Muscle layer of duodenum (tissue), 2 donors: ENCODE measurements at regions not wholly inside any gene's neighbourhood (a gene's known extent, or its start where the extent isn't known, plus 50 kb on each side); places are given as distances from the start of the nearest gene placed in this dataset.

Experiments
- H3K27ac ChIP-seq: one replicate; pipeline ENCODE4 v1.7.0; 2013; ENCODE audit warnings: mild to moderate bottlenecking, low read length
- H3K27me3 ChIP-seq: one replicate; pipeline ENCODE4 v1.7.0; 2013; ENCODE audit warnings: low read depth, mild to moderate bottlenecking, control low read depth, low read length
- H3K36me3 ChIP-seq, 2 donors: one replicate each; pipeline ENCODE4 v1.7.0; 2013; ENCODE audit warnings: low read length in 2 of 2, control low read depth in 1 of 2, mild to moderate bottlenecking in 1 of 2; ENCODE audit not compliant: insufficient read depth in 2 of 2, control insufficient read depth in 1 of 2
- H3K4me1 ChIP-seq, 2 donors: one replicate each; pipeline ENCODE4 v1.7.0; 2013; ENCODE audit warnings: low read length in 2 of 2, mild to moderate bottlenecking in 2 of 2, control low read depth in 1 of 2, moderate library complexity in 1 of 2; ENCODE audit not compliant: insufficient read depth in 2 of 2, control insufficient read depth in 1 of 2
- H3K4me3 ChIP-seq, 2 donors: one replicate each; pipeline ENCODE4 v1.7.0; 2013; ENCODE audit warnings: low read length in 2 of 2, low read depth in 1 of 2, mild to moderate bottlenecking in 1 of 2
- H3K9me3 ChIP-seq, 2 donors: one replicate each; pipeline ENCODE4 v1.7.0; 2013; ENCODE audit warnings: low read length in 2 of 2, control low read depth in 1 of 2, mild to moderate bottlenecking in 1 of 2; ENCODE audit not compliant: control insufficient read depth in 1 of 2
- donor health status: healthy.

DNA sequence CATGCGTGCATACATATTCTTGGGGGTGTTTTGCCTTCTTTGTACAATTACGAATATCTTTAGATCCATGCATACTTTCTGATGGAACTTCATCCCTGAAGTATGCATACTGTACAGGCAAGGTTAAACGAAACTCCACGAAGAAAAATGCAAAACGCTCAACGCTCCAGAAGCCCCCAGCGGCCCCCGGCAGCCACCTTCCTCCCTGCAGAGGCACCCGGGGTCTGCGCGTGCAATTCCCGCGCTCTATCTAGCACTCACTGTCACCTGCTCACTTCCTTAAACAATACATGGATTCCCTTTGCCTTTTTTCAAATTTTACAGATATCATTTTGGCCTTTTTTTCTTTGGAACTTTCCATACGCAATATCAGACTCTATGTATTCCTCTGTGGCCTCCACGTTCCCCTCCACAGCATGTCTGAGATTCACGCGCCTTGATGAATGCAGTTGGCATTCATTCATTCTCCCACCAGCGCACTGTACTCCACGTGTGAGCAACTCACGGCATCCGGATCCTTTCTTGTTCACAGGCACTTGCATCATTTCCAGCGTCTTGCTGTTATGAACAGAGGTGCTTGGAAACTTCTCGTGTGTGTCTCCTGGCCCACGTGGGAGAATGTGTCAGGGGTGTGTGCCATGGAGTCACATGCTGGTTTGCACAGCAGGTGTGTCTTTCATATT lies 214.3 kb downstream of the CTTN start:
- no peaks in the 10 kb centered on the region for H3K27me3 ChIP-seq
- no peak overlapping the region for H3K4me3 ChIP-seq
- H3K9me3 ChIP-seq: peaks cover 0 to 14% of the 10 kb centered on the region in 2 donors
- no peaks in the 10 kb centered on the region for H3K36me3 ChIP-seq
- H3K4me1 ChIP-seq: peaks cover 0 to 3% of the 10 kb centered on the region in 2 donors
- H3K27ac ChIP-seq: no peak overlapping the region

DNA sequence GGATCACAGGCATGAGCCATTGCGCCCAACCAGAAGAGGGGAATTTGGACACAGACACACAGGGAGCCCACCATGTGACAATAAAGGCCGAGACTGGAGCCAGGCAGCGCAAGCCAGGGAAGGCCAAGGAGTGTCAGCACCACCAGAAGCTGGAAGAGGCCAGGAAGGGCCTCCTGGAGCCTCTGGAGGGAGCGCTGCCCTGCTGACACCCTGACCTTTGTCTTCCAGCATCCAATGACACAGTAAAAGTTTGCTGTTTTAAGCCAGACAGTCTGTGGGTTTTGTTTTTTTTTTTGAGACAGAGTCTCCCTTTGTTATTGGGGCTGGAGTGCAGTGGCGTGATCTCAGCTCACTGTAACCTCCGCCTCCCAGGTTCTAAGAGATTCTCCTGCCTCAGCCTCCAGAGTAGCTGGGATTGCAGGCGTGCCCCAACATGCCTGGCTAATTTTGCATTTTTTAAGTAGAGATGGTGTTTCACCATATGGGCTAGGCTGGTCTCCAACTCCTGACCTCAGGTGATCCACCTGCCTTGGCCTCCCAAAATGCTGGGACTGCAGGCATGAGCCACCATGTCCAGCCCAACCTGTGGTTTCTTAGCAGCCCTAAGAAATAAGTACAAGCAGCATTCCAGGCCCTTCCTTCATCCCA lies 215.8 kb downstream of the CTTN start:
- no peaks in the 10 kb centered on the region for H3K27me3 ChIP-seq
- no peaks in the 10 kb centered on the region for H3K36me3 ChIP-seq
- H3K4me3 ChIP-seq: no peak overlapping the region
- peaks cover 0 to 14% of the 10 kb centered on the region in 2 donors for H3K9me3 ChIP-seq
- H3K27ac ChIP-seq: no peak overlapping the region
- H3K4me1 ChIP-seq: peaks cover 0 to 3% of the 10 kb centered on the region in 2 donors

DNA sequence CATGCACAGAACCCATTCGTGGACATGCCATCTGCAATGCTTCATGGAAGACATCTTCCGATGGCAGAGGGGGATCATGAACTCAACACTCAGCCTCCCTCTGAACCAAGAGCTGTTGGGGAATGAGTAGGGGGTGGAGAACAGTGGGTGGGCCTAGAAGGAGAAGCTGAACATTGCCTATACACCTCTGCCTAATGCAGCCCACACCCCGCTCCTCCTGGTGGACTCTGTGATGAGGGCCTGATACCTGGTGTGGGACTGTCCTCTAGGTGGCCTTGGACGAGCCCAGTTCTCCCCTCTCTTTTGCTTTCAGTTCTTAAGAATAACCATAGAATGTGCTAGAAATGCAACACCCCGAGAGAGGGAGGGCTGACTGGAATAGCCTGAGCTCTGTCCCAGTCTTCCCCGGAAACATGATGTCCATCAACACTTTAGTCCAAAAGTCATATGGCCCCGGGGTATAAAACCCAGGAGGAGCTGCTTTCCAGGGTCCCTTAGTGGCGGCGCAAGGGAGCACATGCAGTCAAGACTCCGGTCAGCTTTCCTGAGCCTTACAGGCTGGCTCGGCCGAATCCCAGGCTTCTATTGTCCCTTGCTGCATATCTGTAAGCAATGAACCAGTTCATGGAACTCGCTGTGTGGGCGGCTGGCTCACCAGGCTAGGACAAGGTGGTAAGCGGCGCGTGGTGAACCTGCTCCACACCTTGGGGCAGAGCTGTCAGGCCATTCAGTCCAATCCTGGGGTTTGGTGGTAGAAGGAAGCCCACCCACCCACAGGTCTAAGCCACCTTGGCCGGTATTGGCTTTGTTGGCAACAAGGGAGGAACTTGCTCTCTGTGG lies 216.9 kb downstream of the CTTN start:
- no peak overlapping the region for H3K27ac ChIP-seq
- peaks cover 0 to under 1% of the 10 kb centered on the region in 2 donors for H3K4me1 ChIP-seq

DNA sequence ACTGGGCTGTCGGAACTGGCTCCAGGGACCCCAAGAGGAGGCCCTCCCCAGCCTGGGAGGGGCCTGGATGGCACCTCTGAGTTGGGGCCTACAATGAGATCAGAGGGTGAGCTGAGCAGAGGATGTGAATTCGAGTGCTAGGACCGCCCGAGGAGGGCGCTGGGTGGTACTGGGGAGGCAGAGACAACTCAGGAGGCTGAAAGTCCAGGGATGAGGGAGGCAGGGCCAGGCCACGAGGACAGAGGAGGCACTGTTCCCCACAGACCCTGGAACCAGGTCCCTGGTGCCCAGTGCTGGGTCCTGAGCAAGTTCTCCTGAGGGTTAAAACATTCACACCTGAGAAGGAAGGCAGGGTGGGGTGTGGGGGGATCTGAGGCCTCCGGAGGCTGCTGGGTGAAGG lies 218.0 kb downstream of the CTTN start:
- no peak overlapping the region for H3K4me3 ChIP-seq
- no peak overlapping the region for H3K27ac ChIP-seq
- H3K9me3 ChIP-seq: peaks cover 6 to 23% of the 10 kb centered on the region in 2 donors
- no peaks in the 10 kb centered on the region for H3K36me3 ChIP-seq
- no peaks in the 10 kb centered on the region for H3K4me1 ChIP-seq
- no peaks in the 10 kb centered on the region for H3K27me3 ChIP-seq

More for the DNA sequence above, 216.9 kb downstream of the CTTN start:
- peaks cover 0 to 14% of the 10 kb centered on the region in 2 donors for H3K9me3 ChIP-seq
- no peaks in the 10 kb centered on the region for H3K36me3 ChIP-seq
- no peak overlapping the region for H3K4me3 ChIP-seq
- no peaks in the 10 kb centered on the region for H3K27me3 ChIP-seq

DNA sequence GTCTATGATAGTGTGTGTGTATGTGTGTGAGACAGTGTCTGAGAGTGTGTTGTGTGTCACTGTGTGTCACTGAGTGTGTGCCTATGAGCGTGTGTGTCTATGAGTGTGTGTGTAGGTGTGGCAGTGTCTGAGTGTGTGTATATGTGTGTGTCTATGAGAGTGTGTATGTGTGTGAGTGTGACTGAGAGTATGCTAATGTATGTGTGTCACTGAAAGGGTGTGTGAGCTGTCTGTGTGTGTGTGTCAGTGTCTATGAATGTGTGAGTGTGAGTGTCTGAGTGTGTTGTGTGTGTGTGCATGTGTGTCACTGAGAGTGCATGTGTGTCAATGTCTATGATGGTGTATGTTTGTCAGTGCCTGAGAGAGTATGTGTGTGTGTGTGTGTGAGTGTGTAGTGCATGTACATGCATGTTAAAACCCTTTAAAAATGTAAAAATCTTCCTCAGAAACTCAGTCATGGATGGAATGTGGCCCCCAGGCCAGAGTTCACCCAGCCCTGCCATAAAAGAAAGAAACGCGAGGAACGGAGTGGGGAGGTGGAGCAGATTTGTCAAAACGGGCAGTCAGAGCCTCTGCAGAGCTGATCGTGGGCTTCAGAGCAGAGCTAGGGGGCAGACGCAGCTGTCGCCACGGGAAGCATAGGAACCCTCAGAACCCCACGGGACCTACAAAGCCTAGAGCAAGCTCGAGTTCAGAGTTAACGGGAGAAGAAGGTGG lies 218.8 kb downstream of the CTTN start:
- no peaks in the 10 kb centered on the region for H3K4me1 ChIP-seq
- no peaks in the 10 kb centered on the region for H3K36me3 ChIP-seq
- H3K27ac ChIP-seq: no peak overlapping the region
- peaks cover 6 to 24% of the 10 kb centered on the region in 2 donors for H3K9me3 ChIP-seq
- H3K27me3 ChIP-seq: no peaks in the 10 kb centered on the region
- H3K4me3 ChIP-seq: no peak overlapping the region

DNA sequence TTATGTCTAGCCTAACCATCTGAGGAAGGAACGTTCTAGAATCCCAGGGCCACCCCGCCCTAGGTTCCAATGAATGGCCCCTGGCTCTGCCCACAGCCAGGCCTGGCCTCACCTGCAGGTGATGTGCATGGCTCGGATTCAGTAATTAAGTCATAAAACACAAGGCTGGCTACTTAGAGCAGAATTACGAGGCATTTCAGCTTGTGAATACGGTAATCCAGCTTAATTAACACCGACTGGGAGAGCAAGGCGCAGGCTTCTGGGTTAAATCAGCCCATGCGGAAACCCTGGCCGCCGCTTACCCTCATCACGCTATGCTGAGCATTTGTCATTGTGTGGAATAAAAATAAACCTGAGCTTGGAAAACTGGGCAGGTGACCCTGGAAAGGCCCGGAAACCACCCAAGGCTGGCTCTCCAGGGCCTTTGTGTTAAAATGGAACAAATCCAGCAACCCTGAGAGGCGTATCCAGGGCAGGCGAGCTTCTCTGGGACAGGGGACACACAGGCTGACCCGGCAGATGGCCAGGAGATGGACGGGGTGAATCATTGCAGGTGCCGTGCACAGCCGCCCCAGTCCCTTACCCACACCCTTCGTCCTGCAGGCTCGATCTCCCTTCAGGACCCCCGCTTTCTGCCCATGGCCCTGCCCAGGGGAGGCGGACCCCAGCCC lies 220.2 kb downstream of the CTTN start:
- Histone ChIP-seq H3K4me1 (no peaks in the 10 kb centered on the region), H3K9me3 (peaks cover 6 to 24% of the 10 kb centered on the region in 2 donors), H3K27me3 (no peaks in the 10 kb centered on the region), H3K36me3 (no peaks in the 10 kb centered on the region), H3K27ac (no peak overlapping the region), H3K4me3 (no peak overlapping the region)

DNA sequence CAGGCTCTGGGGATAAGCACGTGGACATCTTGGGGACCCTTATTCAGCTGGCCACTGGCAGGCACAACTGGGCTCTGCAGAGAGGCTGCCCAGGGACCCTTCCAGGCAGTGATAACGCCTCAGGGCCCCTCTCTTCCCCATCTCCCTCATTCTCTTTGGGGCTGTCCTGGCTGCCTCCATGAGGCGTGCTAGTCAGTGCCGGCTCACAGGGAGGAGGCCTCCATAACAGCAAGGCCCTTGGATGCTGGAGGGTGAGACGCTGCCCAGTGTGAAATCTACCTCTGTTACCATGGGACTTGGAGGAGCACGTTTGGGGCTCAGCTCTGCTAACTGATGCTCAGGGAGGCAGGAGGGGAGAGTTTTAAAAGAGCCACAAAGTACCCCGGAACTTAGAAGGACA lies 221.3 kb downstream of the CTTN start:
- no peaks in the 10 kb centered on the region for H3K4me1 ChIP-seq
- no peak overlapping the region for H3K27ac ChIP-seq
- H3K36me3 ChIP-seq: no peaks in the 10 kb centered on the region
- H3K9me3 ChIP-seq: peaks cover 6 to 22% of the 10 kb centered on the region in 2 donors
- no peak overlapping the region for H3K4me3 ChIP-seq
- H3K27me3 ChIP-seq: no peaks in the 10 kb centered on the region

DNA sequence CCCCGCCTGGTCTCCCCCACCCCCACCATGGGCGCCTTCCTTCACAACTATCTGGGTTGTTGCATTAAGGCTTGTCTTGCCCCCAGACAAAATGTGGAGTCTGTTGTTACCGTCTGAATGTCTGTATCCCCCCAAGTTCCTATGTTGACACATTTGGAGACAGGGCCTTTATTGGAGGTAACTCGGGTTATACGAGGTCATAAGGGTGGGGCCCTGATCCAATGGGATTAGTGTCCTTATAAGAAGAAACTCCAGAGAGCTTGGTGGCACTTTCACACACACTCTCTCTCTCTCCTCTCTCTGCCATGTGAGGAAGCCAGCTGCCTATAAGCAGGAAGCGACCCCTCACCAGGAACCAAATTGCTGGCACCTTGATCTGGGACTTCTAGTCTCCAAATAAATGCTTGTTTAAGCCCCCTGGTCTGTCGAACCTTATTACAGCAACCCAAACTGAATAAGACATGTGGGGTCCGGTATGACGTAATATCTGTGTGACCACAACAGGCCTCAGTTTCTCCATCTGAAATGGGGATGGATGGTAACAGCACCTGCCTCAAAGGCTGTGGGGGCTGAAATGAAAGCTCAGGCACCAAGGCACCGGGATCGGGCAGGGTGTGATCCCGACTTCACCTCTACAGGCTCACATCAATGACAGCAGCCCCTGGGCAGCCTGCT lies 222.3 kb downstream of the CTTN start:
- Histone ChIP-seq H3K27me3 (no peaks in the 10 kb centered on the region), H3K4me1 (no peaks in the 10 kb centered on the region), H3K36me3 (no peaks in the 10 kb centered on the region), H3K9me3 (peaks cover 6 to 12% of the 10 kb centered on the region in 2 donors), H3K4me3 (no peak overlapping the region), H3K27ac (no peak overlapping the region)

DNA sequence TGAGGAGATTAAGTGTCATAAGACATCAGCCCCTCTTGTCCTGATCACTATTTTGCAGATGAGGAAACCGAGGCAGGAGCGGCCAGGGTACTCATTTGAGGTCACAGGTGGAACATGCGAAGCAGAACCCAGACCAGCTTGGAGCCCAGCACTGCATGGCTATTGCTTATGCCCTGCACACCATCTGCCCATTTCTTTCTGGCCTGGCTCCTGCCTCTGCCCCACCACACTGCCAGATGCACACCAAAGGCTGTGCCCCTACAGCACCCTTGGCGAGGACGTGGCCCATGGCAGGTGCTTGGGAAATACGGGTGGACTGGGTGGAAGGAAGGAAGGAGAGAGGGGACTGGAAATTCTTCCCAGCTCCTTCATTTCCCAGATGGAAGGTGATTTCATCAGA lies 222.9 kb downstream of the CTTN start:
- Histone ChIP-seq H3K4me1 (no peaks in the 10 kb centered on the region), H3K36me3 (no peaks in the 10 kb centered on the region), H3K4me3 (no peak overlapping the region), H3K9me3 (peaks cover 6 to 9% of the 10 kb centered on the region in 2 donors), H3K27me3 (no peaks in the 10 kb centered on the region), H3K27ac (no peak overlapping the region)

DNA sequence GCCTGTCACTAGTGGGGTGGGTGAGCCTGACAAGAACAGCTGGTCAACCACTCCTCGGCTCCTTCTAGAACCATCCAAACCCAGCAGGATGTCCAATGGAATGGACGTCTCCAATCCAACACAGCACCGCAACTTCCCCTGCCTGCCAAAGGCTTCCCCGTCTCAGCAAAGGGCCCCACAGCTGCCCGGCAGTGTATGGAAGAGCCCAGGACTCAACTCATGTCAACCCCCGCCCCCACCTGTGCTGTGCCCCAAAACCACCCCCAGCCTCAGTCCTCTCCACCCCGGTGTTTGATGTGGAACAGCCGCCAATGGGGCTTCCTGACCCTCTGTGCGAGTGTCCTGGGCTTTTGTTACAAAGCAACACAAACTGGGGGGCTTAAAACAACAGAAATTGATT lies 223.8 kb downstream of the CTTN start:
- Histone ChIP-seq H3K4me3 (no peak overlapping the region), H3K27ac (no peak overlapping the region), H3K27me3 (no peaks in the 10 kb centered on the region), H3K36me3 (no peaks in the 10 kb centered on the region), H3K9me3 (peaks cover 6 to 9% of the 10 kb centered on the region in 2 donors), H3K4me1 (no peaks in the 10 kb centered on the region)
